HG03439 (cell line): ENCODE measurements at regions not wholly inside any gene's neighbourhood (a gene's known extent, or its start where the extent isn't known, plus 50 kb on each side); places are given as distances from the start of the nearest gene placed in this dataset.

ENCODE experiments used
- ATAC-seq: cut with Tn5 transposase; IDR thresholded peaks from one replicate; pipeline ENCODE4 v1.9.1; 2021; ENCODE audit warnings: mild to moderate bottlenecking, moderate library complexity; ENCODE audit not compliant: unreplicated experiment

- ATAC-seq = no peak
These were observed 50.1 kb upstream of the ASAP2 start for GRCh38 chr2:9156483-9156882.

- no peak for ATAC-seq
These were observed 52.6 kb upstream of the ASAP2 start for GRCh38 chr2:9154061-9154460.

- ATAC-seq = no peak
These were observed 53.0 kb upstream of the ASAP2 start for GRCh38 chr2:9153643-9153980.

- no peak for ATAC-seq
These were observed 53.5 kb upstream of the ASAP2 start for GRCh38 chr2:9152975-9153642.

- no peak for ATAC-seq
These were observed 55.7 kb upstream of the ASAP2 start for GRCh38 chr2:9150906-9151305.

- ATAC-seq = no peak
These were observed 56.1 kb upstream of the ASAP2 start for GRCh38 chr2:9150568-9150900.

- no peak for ATAC-seq
These were observed 56.7 kb upstream of the ASAP2 start for GRCh38 chr2:9149726-9150567.

GRCh38 chr2:9149388-9149660 lies 57.3 kb upstream of the ASAP2 start:
- no peak for ATAC-seq

GRCh38 chr2:9146646-9147045 lies 60.0 kb upstream of the ASAP2 start:
- no peak for ATAC-seq

- no peak for ATAC-seq
These were observed 60.7 kb upstream of the ASAP2 start for GRCh38 chr2:9145752-9146430.

GRCh38 chr2:9145109-9145751 lies 61.4 kb upstream of the ASAP2 start:
- no peak for ATAC-seq

GRCh38 chr2:9144617-9145016 lies 62.0 kb upstream of the ASAP2 start:
- ATAC-seq = no peak

- no peak for ATAC-seq
These were observed 62.6 kb upstream of the ASAP2 start for GRCh38 chr2:9144046-9144445.

GRCh38 chr2:9143264-9143815 lies 63.3 kb upstream of the ASAP2 start:
- ATAC-seq = no peak

- no peak for ATAC-seq
These were observed 63.9 kb upstream of the ASAP2 start for GRCh38 chr2:9142551-9143263.

GRCh38 chr2:9141706-9142460 lies 64.7 kb upstream of the ASAP2 start:
- no peak for ATAC-seq

GRCh38 chr2:9141091-9141667 lies 65.4 kb upstream of the ASAP2 start:
- ATAC-seq = no peak

- ATAC-seq = no peak
These were observed 66.0 kb upstream of the ASAP2 start for GRCh38 chr2:9140645-9141044.

GRCh38 chr2:9139491-9140443 lies 66.8 kb upstream of the ASAP2 start:
- ATAC-seq = peak; percentile 59
